Mononuclear cell (primary cell): ENCODE measurements at regions not wholly inside any gene's neighbourhood (a gene's known extent, or its start where the extent isn't known, plus 50 kb on each side); places are given as distances from the start of the nearest gene placed in this dataset.

Source experiments
- H3K27me3 ChIP-seq: 2 replicates; pipeline ENCODE4 v1.6.0; 2011; ENCODE audit warnings: low read length, control low read depth; ENCODE audit not compliant: insufficient read depth
- H3K4me1 ChIP-seq: 2 replicates; pipeline ENCODE4 v1.5.1; 2011; ENCODE audit warnings: mild to moderate bottlenecking, low read length, control low read depth; ENCODE audit not compliant: insufficient read depth
- H3K4me3 ChIP-seq: 2 replicates; pipeline ENCODE4 v1.5.1; 2011; ENCODE audit warnings: mild to moderate bottlenecking, low read length, moderate library complexity
- H3K9me3 ChIP-seq: 2 replicates; pipeline ENCODE4 v1.5.1; 2011; ENCODE audit warnings: low read depth, mild to moderate bottlenecking, control low read depth, low read length

GRCh38 chr2:207286106-207286505 lies 120.4 kb upstream of the KLF7 start:
- no peaks in the 10 kb centered on the region for H3K9me3 ChIP-seq
- no peak overlapping the region for H3K4me3 ChIP-seq
- H3K4me1 ChIP-seq = peaks cover 13% of the 10 kb centered on the region
- H3K27me3 ChIP-seq = no peaks in the 10 kb centered on the region

- Histone ChIP-seq H3K4me1 (peaks cover under 1% of the 10 kb centered on the region), H3K4me3 (no peak overlapping the region), H3K9me3 (no peaks in the 10 kb centered on the region), H3K27me3 (no peaks in the 10 kb centered on the region)
These were observed 122.9 kb upstream of the KLF7 start for GRCh38 chr2:207288628-207289027.

- H3K9me3 ChIP-seq = no peaks in the 10 kb centered on the region
- H3K4me1 ChIP-seq = no peaks in the 10 kb centered on the region
- H3K27me3 ChIP-seq = no peaks in the 10 kb centered on the region
- no peak overlapping the region for H3K4me3 ChIP-seq
These were observed 123.7 kb upstream of the KLF7 start for GRCh38 chr2:207289295-207290018.

- Histone ChIP-seq H3K4me3 (no peak overlapping the region), H3K4me1 (no peaks in the 10 kb centered on the region), H3K27me3 (no peaks in the 10 kb centered on the region), H3K9me3 (no peaks in the 10 kb centered on the region)
These were observed 125.3 kb upstream of the KLF7 start for GRCh38 chr2:207290833-207291624.

- Histone ChIP-seq H3K9me3 (no peaks in the 10 kb centered on the region), H3K4me1 (no peaks in the 10 kb centered on the region), H3K4me3 (no peak overlapping the region), H3K27me3 (no peaks in the 10 kb centered on the region)
These were observed 126.0 kb upstream of the KLF7 start for GRCh38 chr2:207291625-207292252.

GRCh38 chr2:207296265-207296948 lies 130.7 kb upstream of the KLF7 start:
- H3K9me3 ChIP-seq = peaks cover 5% of the 10 kb centered on the region
- no peaks in the 10 kb centered on the region for H3K4me1 ChIP-seq
- no peak overlapping the region for H3K4me3 ChIP-seq
- H3K27me3 ChIP-seq = no peaks in the 10 kb centered on the region

- H3K27me3 ChIP-seq = no peaks in the 10 kb centered on the region
- no peaks in the 10 kb centered on the region for H3K4me1 ChIP-seq
- no peak overlapping the region for H3K4me3 ChIP-seq
- H3K9me3 ChIP-seq = peaks cover 5% of the 10 kb centered on the region
These were observed 135.1 kb upstream of the KLF7 start for GRCh38 chr2:207300817-207301216.

- Histone ChIP-seq H3K27me3 (no peaks in the 10 kb centered on the region), H3K4me1 (no peaks in the 10 kb centered on the region), H3K9me3 (peaks cover 5% of the 10 kb centered on the region), H3K4me3 (no peak overlapping the region)
These were observed 139.0 kb upstream of the KLF7 start for GRCh38 chr2:207304761-207305160.

GRCh38 chr2:207308519-207309224 lies 142.9 kb upstream of the KLF7 start:
- Histone ChIP-seq H3K4me1 (peaks cover 13% of the 10 kb centered on the region), H3K9me3 (no peaks in the 10 kb centered on the region), H3K27me3 (no peaks in the 10 kb centered on the region), H3K4me3 (no peak overlapping the region)

- Histone ChIP-seq H3K27me3 (no peaks in the 10 kb centered on the region), H3K4me1 (peaks cover 13% of the 10 kb centered on the region), H3K4me3 (no peak overlapping the region), H3K9me3 (no peaks in the 10 kb centered on the region)
These were observed 145.7 kb upstream of the KLF7 start for GRCh38 chr2:207311316-207312005.

- Histone ChIP-seq H3K4me3 (no peak overlapping the region), H3K27me3 (no peaks in the 10 kb centered on the region), H3K4me1 (peaks cover 13% of the 10 kb centered on the region), H3K9me3 (no peaks in the 10 kb centered on the region)
These were observed 146.2 kb upstream of the KLF7 start for GRCh38 chr2:207312006-207312356.

- Histone ChIP-seq H3K4me1 (peaks cover 13% of the 10 kb centered on the region), H3K27me3 (no peaks in the 10 kb centered on the region), H3K9me3 (no peaks in the 10 kb centered on the region), H3K4me3 (no peak overlapping the region)
These were observed 148.2 kb upstream of the KLF7 start for GRCh38 chr2:207313947-207314346.

GRCh38 chr2:207315131-207315530 lies 149.4 kb upstream of the KLF7 start:
- H3K4me3 ChIP-seq = no peak overlapping the region
- peaks cover 18% of the 10 kb centered on the region for H3K4me1 ChIP-seq
- H3K27me3 ChIP-seq = no peaks in the 10 kb centered on the region
- no peaks in the 10 kb centered on the region for H3K9me3 ChIP-seq

GRCh38 chr2:207316484-207316883 lies 150.7 kb upstream of the KLF7 start:
- Histone ChIP-seq H3K4me1 (peaks cover 15% of the 10 kb centered on the region), H3K4me3 (no peak overlapping the region), H3K27me3 (no peaks in the 10 kb centered on the region), H3K9me3 (no peaks in the 10 kb centered on the region)
